Tibial artery (tissue), 4 donors: ENCODE measurements at regions not wholly inside any gene's neighbourhood (a gene's known extent, or its start where the extent isn't known, plus 50 kb on each side); places are given as distances from the start of the nearest gene placed in this dataset.

Experiments used
- DNase-seq, 2 donors: peaks; one replicate each; pipeline ENCODE4 v3.0.0-alpha.2; 2019
- H3K27ac ChIP-seq, 2 donors: fragments of 200-600 bp; sonication (generic) in 1 of 2; 1 replicate in 1 of 2; 2 replicates in 1 of 2; pipeline ENCODE4 v1.5.1; 2018 to 2019; ENCODE audit warnings: mild to moderate bottlenecking in 1 of 2
- H3K27me3 ChIP-seq, 2 donors: fragments of 200-600 bp; sonication (generic) in 1 of 2; one replicate each; pipeline versions ENCODE4 v1.5.1 to v1.6.0; 2016 to 2019
- H3K36me3 ChIP-seq, 3 donors: fragments of 200-600 bp; sonication (generic) in 2 of 3; one replicate each; pipeline ENCODE4 v1.5.1; 2016 to 2019; ENCODE audit warnings: mild to moderate bottlenecking in 2 of 3
- H3K4me1 ChIP-seq, 4 donors: fragments of 200-600 bp; sonication (generic) in 2 of 4; 1 replicate in 3 of 4; 2 replicates in 1 of 4; pipeline ENCODE4 v1.5.1; 2016 to 2019
- H3K4me3 ChIP-seq, 2 donors: fragments of 200-600 bp; sonication (generic) in 1 of 2; 1 replicate in 1 of 2; 2 replicates in 1 of 2; pipeline ENCODE4 v1.5.1; 2018 to 2019; ENCODE audit warnings: mild to moderate bottlenecking in 2 of 2
- H3K9me3 ChIP-seq, 3 donors: fragments of 200-600 bp; sonication (generic) in 1 of 3; one replicate each; pipeline ENCODE4 v1.5.1; 2016 to 2019
- CTCF ChIP-seq, 2 experiments: fragments of 200-600 bp in 1 of 2; fragments of 450-650 bp in 1 of 2; IDR thresholded peaks; one replicate each; pipeline ENCODE4 v1.5.1; 2017 to 2019; ENCODE audit warnings: antibody characterized with exemption in 2 of 2, mild to moderate bottlenecking in 1 of 2, moderate library complexity in 1 of 2
- intact Hi-C: fragments of 100-400 bp; cut with DNase I; formaldehyde crosslinking; loops from one replicate; pipeline ENCODE4 v1.15.0; 2023; ENCODE audit warnings: low total_unique reads

- DNase-seq: no peak
- Histone ChIP-seq H3K36me3 (no peaks in the 10 kb centered on the region), H3K27ac (no peak overlapping the region), H3K27me3 (no peaks in the 10 kb centered on the region), H3K4me1 (no peaks in the 10 kb centered on the region), H3K4me3 (no peak overlapping the region), H3K9me3 (peaks cover 0 to 14% (median 0%) of the 10 kb centered on the region in 3 donors)
- intact Hi-C loops: no loop called here
- TF ChIP-seq CTCF (IDR thresholded peaks at IDR 0.05): no peak
Measured at GRCh38 chr22:48070760-48071159, 1308.3 kb downstream of the TBC1D22A start.

GRCh38 chr22:48070083-48070482 is 1307.6 kb downstream of the TBC1D22A start:
- TF ChIP-seq CTCF (IDR thresholded peaks at IDR 0.05): no peak
- no peaks in the 10 kb centered on the region for H3K27me3 ChIP-seq
- no peak overlapping the region for H3K27ac ChIP-seq
- no peaks in the 10 kb centered on the region for H3K4me1 ChIP-seq
- intact Hi-C loops: no loop called here
- no peak for DNase-seq
- peaks cover 0 to 14% (median 0%) of the 10 kb centered on the region in 3 donors for H3K9me3 ChIP-seq
- no peaks in the 10 kb centered on the region for H3K36me3 ChIP-seq
- H3K4me3 ChIP-seq: no peak overlapping the region

GRCh38 chr22:48069256-48069655 is 1306.8 kb downstream of the TBC1D22A start:
- no peaks in the 10 kb centered on the region for H3K36me3 ChIP-seq
- H3K9me3 ChIP-seq: peaks cover 0 to 14% (median 0%) of the 10 kb centered on the region in 3 donors
- no peak for TF ChIP-seq CTCF (IDR thresholded peaks at IDR 0.05)
- no peak for DNase-seq
- no peak overlapping the region for H3K4me3 ChIP-seq
- H3K27me3 ChIP-seq: no peaks in the 10 kb centered on the region
- no peaks in the 10 kb centered on the region for H3K4me1 ChIP-seq
- no peak overlapping the region for H3K27ac ChIP-seq
- intact Hi-C loops: no loop called here

- intact Hi-C loops: no loop called here
- TF ChIP-seq CTCF (IDR thresholded peaks at IDR 0.05): no peak
Measured at GRCh38 chr22:48068323-48068885, 1306.0 kb downstream of the TBC1D22A start.

GRCh38 chr22:48065892-48066291 is 1303.4 kb downstream of the TBC1D22A start:
- Histone ChIP-seq H3K4me3 (no peak overlapping the region), H3K27me3 (no peaks in the 10 kb centered on the region), H3K27ac (no peak overlapping the region), H3K4me1 (no peaks in the 10 kb centered on the region), H3K9me3 (peaks cover 0 to 14% (median 0%) of the 10 kb centered on the region in 3 donors), H3K36me3 (no peaks in the 10 kb centered on the region)
- intact Hi-C loops: no loop called here
- no peak for TF ChIP-seq CTCF (IDR thresholded peaks at IDR 0.05)
- no peak for DNase-seq

More at GRCh38 chr22:48068323-48068885, 1306.0 kb downstream of the TBC1D22A start:
- peaks cover 0 to 14% (median 0%) of the 10 kb centered on the region in 3 donors for H3K9me3 ChIP-seq
- H3K4me1 ChIP-seq: no peaks in the 10 kb centered on the region
- H3K27ac ChIP-seq: no peak overlapping the region
- no peak overlapping the region for H3K4me3 ChIP-seq
- DNase-seq: no peak
- no peaks in the 10 kb centered on the region for H3K36me3 ChIP-seq
- no peaks in the 10 kb centered on the region for H3K27me3 ChIP-seq

GRCh38 chr22:48061726-48062125 is 1299.3 kb downstream of the TBC1D22A start:
- no peak for TF ChIP-seq CTCF (IDR thresholded peaks at IDR 0.05)
- Histone ChIP-seq H3K4me3 (no peak overlapping the region), H3K4me1 (no peaks in the 10 kb centered on the region), H3K36me3 (no peaks in the 10 kb centered on the region), H3K27ac (no peak overlapping the region), H3K27me3 (peaks cover 0 to 4% of the 10 kb centered on the region in 2 donors), H3K9me3 (peaks cover 0 to 14% (median 0%) of the 10 kb centered on the region in 3 donors)
- DNase-seq: no peak
- intact Hi-C loops: no loop called here
